ENCODE measurements at regions not wholly inside any gene's neighbourhood (a gene's known extent, or its start where the extent isn't known, plus 50 kb on each side); places are given as distances from the start of the nearest gene placed in this dataset.

DNA sequence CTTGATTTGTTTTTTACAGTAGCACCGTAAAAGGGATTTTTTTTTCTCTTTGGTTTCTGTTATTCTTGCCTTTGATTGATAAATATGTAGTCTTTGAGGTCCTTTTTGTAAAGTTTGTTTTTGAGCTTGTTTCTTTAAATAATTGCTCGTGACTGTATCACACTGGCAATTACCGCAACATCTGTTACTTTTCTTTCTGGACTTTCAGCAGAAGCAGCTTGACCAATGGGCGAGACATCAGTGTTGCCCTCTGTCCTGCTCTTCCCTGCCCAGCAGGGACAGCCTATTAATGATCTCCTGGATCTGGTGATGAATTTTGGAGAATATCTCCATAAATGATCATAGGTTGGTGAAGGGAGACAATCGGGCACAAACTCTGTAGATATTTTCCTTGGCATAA lies 74.9 kb downstream of the TDRD15 start:
- Histone ChIP-seq H3K4me3 (replicated peaks in 1 of 3; ENCODE audit: insufficient read depth in 1 of 3, low read depth in 2 of 3, low read length in 3 of 3) (no peak overlapping the region), H2AFZ (ENCODE audit: low read length) (no peak overlapping the region), H3K4me2 (ENCODE audit: low read depth, low read length) (no peak overlapping the region), H3K79me2 (ENCODE audit: insufficient read depth, low read length) (no peaks in the 10 kb centered on the region), H3K27ac (ENCODE audit: extremely low read length, insufficient read depth, low read length) (no peak overlapping the region), H3K9ac (ENCODE audit: insufficient read depth, low read depth, low read length) (no peak overlapping the region), H3K4me1 (ENCODE audit: insufficient read depth, low read length) (no peaks in the 10 kb centered on the region), H3K36me3 (replicated peaks in 1 of 2; ENCODE audit: control insufficient read depth in 1 of 2, insufficient read depth in 2 of 2, low read length in 2 of 2) (no peaks in the 10 kb centered on the region), H4K20me1 (ENCODE audit: insufficient read depth, low read length) (no peaks in the 10 kb centered on the region), H3K9me3 (ENCODE audit: low read length) (no peaks in the 10 kb centered on the region), H3K27me3 (ENCODE audit: control insufficient read depth in 1 of 2, insufficient read depth in 2 of 2, low read length in 2 of 2) (peaks cover 0 to 19% of the 10 kb centered on the region in 2 experiments; a peak in 3 of 5 replicates)
- no peak for TF ChIP-seq HDAC6 (IDR thresholded peaks at IDR 0.05; ENCODE audit: low read depth, low read length)
- TF ChIP-seq, protein P1, sequence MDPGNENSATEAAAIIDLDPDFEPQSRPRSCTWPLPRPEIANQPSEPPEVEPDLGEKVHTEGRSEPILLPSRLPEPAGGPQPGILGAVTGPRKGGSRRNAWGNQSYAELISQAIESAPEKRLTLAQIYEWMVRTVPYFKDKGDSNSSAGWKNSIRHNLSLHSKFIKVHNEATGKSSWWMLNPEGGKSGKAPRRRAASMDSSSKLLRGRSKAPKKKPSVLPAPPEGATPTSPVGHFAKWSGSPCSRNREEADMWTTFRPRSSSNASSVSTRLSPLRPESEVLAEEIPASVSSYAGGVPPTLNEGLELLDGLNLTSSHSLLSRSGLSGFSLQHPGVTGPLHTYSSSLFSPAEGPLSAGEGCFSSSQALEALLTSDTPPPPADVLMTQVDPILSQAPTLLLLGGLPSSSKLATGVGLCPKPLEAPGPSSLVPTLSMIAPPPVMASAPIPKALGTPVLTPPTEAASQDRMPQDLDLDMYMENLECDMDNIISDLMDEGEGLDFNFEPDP (CRISPR knock-in tag; conservative IDR thresholded peaks at IDR 0.05): no peak
- TF ChIP-seq, protein P2, sequence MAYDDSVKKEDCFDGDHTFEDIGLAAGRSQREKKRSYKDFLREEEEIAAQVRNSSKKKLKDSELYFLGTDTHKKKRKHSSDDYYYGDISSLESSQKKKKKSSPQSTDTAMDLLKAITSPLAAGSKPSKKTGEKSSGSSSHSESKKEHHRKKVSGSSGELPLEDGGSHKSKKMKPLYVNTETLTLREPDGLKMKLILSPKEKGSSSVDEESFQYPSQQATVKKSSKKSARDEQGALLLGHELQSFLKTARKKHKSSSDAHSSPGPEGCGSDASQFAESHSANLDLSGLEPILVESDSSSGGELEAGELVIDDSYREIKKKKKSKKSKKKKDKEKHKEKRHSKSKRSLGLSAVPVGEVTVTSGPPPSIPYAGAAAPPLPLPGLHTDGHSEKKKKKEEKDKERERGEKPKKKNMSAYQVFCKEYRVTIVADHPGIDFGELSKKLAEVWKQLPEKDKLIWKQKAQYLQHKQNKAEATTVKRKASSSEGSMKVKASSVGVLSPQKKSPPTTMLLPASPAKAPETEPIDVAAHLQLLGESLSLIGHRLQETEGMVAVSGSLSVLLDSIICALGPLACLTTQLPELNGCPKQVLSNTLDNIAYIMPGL (CRISPR knock-in tag; IDR thresholded peaks at IDR 0.05; ENCODE audit: borderline replicate concordance in 1 of 2, low read depth in 1 of 2): no peak
- TF ChIP-seq ZBTB20 (CRISPR knock-in tag; IDR thresholded peaks at IDR 0.05; ENCODE audit: borderline replicate concordance, low read depth): no peak
- TF ChIP-seq GATA4 (IDR thresholded peaks at IDR 0.05; ENCODE audit: borderline replicate concordance, low read depth): no peak
- no peak for TF ChIP-seq ZFP36L2 (CRISPR knock-in tag; IDR thresholded peaks at IDR 0.05)
- no peak for TF ChIP-seq ZNF580 (CRISPR knock-in tag; IDR thresholded peaks at IDR 0.05; ENCODE audit: borderline replicate concordance, low read depth)
- no peak for DNase-seq (ENCODE audit: low spot score)
- ChIA-PET POLR2A (no interaction called here), CTCF (ENCODE audit: low intra/inter-chr PET ratio, low total read pairs) (no interaction called here)
- intact Hi-C loops (cut with micrococcal nuclease; ENCODE audit: unreplicated experiment) (no loop called here), in situ Hi-C loops (cut with HindIII; ENCODE audit: extremely low pct_ligation_motif_present, low pct_unique_long_range_greater_than_20kb) (no loop called here)
- no TSS peak for BruUV-seq (replicated peaks)
- no peak for ATAC-seq
- no peak for FAIRE-seq
- 29% methylated on average over 5 of the region's 5 CpGs for WGBS (ENCODE audit: low lambda C conversion rate)

All from HepG2 (cell line).